Psoas muscle (tissue), 7 donors: ENCODE measurements at regions not wholly inside any gene's neighbourhood (a gene's known extent, or its start where the extent isn't known, plus 50 kb on each side); places are given as distances from the start of the nearest gene placed in this dataset.

ENCODE experiments used
- ATAC-seq, 4 donors: fragments of 200-7000 bp; cut with Tn5 transposase; one replicate each; pipeline ENCODE4 v1.9.1; 2020; ENCODE audit warnings: moderate library complexity in 3 of 4, mild to moderate bottlenecking in 2 of 4
- DNase-seq, 2 donors: peaks; one replicate each; pipeline ENCODE4 v3.0.0-alpha.2; 2020
- H3K27ac ChIP-seq: fragments of 200-600 bp; one replicate; pipeline ENCODE4 v1.8.0; 2022
- H3K27me3 ChIP-seq, 3 donors: fragments of 200-600 bp in 1 of 3; one replicate each; pipeline versions ENCODE4 v1.6.1 to v1.8.0; 2013 to 2022; ENCODE audit warnings: low read length in 2 of 3, mild to moderate bottlenecking in 2 of 3, moderate library complexity in 1 of 3; ENCODE audit not compliant: insufficient read depth in 3 of 3
- H3K36me3 ChIP-seq, 2 donors: fragments of 200-600 bp in 1 of 2; one replicate each; pipeline versions ENCODE4 v1.6.1 to v1.8.0; 2013 to 2022; ENCODE audit warnings: low read depth in 1 of 2, mild to moderate bottlenecking in 1 of 2, moderate library complexity in 1 of 2; ENCODE audit not compliant: insufficient read depth in 1 of 2
- H3K4me1 ChIP-seq: fragments of 200-600 bp; one replicate; pipeline ENCODE4 v1.8.0; 2022
- H3K4me3 ChIP-seq: fragments of 200-600 bp; one replicate; pipeline ENCODE4 v1.8.0; 2022; ENCODE audit warnings: mild to moderate bottlenecking
- H3K9me3 ChIP-seq: fragments of 200-600 bp; one replicate; pipeline ENCODE4 v1.8.0; 2022
- WGBS, 3 donors: extraction: QIAGEN DNeasy Blood & Tissue Kit; methylation state at CpG; one replicate each; pipeline versions ENCODE4 v1.1.6 to v1.1.7; 2013; 5-methylcytosine and 5-hydroxymethylcytosine counted together
- intact Hi-C, 2 donors: fragments of 100-400 bp; cut with DNase I; formaldehyde crosslinking; loops; one replicate each; pipeline versions ENCODE4 v1.11.0 to v1.14.2; 2022
- TF ChIP-seq, protein P1 (sequence below): fragments of 200-600 bp; IDR thresholded peaks from one replicate; pipeline ENCODE4 v1.8.0; 2022; ENCODE audit warnings: antibody characterized with exemption
- donor health status: healthy with polysubstance abuse.
- donor health status: DM: no; HTN: no; CAD: no; lungs with moderate emphysema.
- donor health status: Bipolar disorder and iron deficiency.
- donor health status: healthy.
- donor health status: DM: yes; HTN: yes; CAD: no.
- donor health status: DM: no; HTN: no; CAD: no.
- donor health status: DM: yes; HTN: yes; CAD: no.

DNA sequence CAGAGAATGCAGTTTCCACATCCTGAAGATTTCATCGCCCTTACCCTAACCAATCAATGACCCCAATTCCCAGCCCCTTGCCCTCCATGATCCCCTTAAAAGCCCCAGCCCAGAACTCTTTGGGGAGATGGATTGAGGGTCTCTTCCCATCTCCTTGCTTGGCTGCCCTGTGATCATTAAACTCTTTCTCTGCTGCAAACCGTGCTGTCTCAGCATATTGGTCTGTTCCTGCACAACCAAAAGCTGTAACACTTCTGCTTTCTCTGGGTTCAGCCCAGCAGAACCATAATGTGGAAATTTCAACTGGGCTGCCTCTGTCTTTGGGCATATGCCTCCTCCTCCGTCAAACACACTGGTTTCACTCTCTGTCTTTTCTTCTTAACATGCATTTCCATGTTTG is 67.0 kb upstream of the NLRP1 start:
- Histone ChIP-seq H3K27me3 (peaks cover 0 to 11% (median 2%) of the 10 kb centered on the region in 3 donors), H3K27ac (no peak overlapping the region), H3K9me3 (peaks cover 10% of the 10 kb centered on the region), H3K36me3 (no peaks in the 10 kb centered on the region), H3K4me3 (no peak overlapping the region), H3K4me1 (no peaks in the 10 kb centered on the region)
- 74 to 86% (median 78%) methylated on average over 3 of the region's 3 CpGs for WGBS, 3 donors
- ATAC-seq: no peak
- intact Hi-C loops: no loop called here
- TF ChIP-seq, protein P1, sequence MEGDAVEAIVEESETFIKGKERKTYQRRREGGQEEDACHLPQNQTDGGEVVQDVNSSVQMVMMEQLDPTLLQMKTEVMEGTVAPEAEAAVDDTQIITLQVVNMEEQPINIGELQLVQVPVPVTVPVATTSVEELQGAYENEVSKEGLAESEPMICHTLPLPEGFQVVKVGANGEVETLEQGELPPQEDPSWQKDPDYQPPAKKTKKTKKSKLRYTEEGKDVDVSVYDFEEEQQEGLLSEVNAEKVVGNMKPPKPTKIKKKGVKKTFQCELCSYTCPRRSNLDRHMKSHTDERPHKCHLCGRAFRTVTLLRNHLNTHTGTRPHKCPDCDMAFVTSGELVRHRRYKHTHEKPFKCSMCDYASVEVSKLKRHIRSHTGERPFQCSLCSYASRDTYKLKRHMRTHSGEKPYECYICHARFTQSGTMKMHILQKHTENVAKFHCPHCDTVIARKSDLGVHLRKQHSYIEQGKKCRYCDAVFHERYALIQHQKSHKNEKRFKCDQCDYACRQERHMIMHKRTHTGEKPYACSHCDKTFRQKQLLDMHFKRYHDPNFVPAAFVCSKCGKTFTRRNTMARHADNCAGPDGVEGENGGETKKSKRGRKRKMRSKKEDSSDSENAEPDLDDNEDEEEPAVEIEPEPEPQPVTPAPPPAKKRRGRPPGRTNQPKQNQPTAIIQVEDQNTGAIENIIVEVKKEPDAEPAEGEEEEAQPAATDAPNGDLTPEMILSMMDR: no peak
- no peak for DNase-seq

DNA sequence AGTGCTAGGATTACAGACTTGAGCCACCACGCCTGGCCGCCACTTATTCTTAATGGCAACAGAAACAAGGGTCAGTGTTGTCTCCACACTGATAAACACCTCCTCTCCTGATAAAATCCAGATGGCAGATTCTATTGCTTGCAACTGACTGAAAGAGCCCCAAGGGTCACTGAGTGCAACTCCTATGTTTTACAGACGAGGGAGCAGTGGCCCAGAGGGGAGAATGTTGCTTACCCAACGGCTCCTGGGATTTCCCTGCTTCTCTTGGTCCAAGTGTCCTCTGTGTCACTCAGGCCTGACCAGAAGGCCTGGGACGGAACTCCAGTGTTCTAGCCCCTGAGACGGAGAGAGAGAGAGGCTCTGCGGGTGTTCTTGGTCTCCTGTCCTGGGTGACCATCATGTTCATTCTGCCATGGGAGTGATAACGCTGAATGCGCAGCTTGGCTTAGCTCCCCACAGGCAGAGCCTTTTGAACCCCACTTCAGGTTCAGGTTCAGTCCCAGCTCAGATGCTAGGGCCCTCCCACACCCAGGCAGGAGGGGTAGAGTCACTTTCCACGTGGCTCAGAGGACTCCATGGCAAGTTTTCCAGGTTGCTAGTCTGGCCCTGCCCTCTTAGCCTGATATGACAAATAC is 77.3 kb upstream of the NLRP1 start:
- DNase-seq (no peak), ATAC-seq (no peak)
- peaks cover 0 to 10% (median 0%) of the 10 kb centered on the region in 3 donors for H3K27me3 ChIP-seq
- TF ChIP-seq, protein P1: no peak
- WGBS, 3 donors: 76 to 79% (median 77%) methylated on average over 10 of the region's 10 CpGs
- no peaks in the 10 kb centered on the region for H3K9me3 ChIP-seq
- H3K27ac ChIP-seq: no peak overlapping the region
- H3K4me1 ChIP-seq: no peaks in the 10 kb centered on the region
- no peaks in the 10 kb centered on the region for H3K36me3 ChIP-seq
- intact Hi-C loops: no loop called here
- no peak overlapping the region for H3K4me3 ChIP-seq

DNA sequence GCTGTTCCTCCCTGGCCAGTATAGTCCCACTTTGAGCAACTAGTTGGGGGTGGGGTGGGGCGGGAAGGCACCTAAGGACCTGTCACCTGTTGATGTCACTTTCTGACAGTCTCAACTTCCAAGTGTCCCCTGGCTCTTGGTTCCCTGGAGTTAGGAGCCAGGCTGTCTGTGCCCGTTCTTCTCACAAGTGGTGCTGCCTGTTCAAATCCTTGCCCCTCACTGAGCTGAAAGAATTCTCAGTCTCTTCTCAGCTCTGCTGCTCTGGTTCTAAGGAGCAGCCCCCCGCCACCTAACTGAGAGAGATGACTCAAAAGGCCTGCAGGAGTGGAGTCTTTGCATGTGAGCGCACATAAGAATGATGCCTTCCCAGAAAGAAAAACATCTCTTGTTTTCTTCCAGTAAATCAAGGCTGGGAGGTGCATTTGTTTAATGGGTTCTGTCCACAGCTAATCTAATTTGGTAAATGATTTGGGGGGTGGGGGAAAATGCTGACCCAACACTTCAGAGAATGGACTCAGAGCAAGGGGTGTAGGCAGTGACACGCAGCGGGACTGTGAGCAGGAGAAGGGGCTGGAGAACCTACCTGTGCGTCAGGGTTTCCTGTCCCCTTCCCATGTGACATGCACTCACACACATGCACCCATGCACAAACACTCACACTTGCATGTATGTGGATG is 78.2 kb upstream of the NLRP1 start:
- 66 to 74% (median 70%) methylated on average over 7 of the region's 7 CpGs for WGBS, 3 donors
- Histone ChIP-seq H3K4me1 (no peaks in the 10 kb centered on the region), H3K9me3 (no peaks in the 10 kb centered on the region), H3K27me3 (peaks cover 0 to 20% (median 0%) of the 10 kb centered on the region in 3 donors), H3K36me3 (no peaks in the 10 kb centered on the region), H3K4me3 (no peak overlapping the region), H3K27ac (no peak overlapping the region)
- TF ChIP-seq, protein P1: no peak
- ATAC-seq (no peak), DNase-seq (no peak)
- intact Hi-C loops: no loop called here

DNA sequence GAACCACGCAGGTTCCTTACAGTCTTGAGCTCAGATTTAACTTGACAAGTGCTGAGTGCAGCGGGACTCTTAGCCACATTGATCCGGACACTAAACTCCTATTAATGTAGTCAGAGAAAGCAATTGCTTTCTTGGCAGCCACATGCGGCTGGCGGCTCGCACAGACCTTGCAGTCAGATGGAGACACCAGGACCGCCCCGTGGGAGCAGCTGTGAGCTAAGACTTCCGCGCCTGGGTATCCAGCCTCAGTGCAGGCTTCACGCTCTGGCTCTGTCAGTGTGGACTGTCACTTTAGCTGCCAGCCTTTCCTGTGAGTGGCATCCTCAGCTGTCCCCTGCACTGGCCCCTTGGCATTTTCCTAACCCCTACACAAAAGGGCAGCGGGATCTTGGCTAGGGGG is 80.9 kb upstream of the NLRP1 start:
- Histone ChIP-seq H3K27me3 (peaks cover 0 to 40% (median 3%) of the 10 kb centered on the region in 3 donors), H3K4me3 (no peak overlapping the region), H3K27ac (no peak overlapping the region), H3K4me1 (no peaks in the 10 kb centered on the region), H3K9me3 (no peaks in the 10 kb centered on the region), H3K36me3 (no peaks in the 10 kb centered on the region)
- 13 to 18% (median 14%) methylated on average over 12 of the region's 12 CpGs for WGBS, 3 donors
- DNase-seq (peak in 1 of 2 donors; percentile 13), ATAC-seq (peak in 3 of 4 donors; percentile 40 to 71 (median 55))
- intact Hi-C loops: no loop called here
- TF ChIP-seq, protein P1: no peak
